ENCODE measurements at regions not wholly inside any gene's neighbourhood (a gene's known extent, or its start where the extent isn't known, plus 50 kb on each side); places are given as distances from the start of the nearest gene placed in this dataset.

DNA sequence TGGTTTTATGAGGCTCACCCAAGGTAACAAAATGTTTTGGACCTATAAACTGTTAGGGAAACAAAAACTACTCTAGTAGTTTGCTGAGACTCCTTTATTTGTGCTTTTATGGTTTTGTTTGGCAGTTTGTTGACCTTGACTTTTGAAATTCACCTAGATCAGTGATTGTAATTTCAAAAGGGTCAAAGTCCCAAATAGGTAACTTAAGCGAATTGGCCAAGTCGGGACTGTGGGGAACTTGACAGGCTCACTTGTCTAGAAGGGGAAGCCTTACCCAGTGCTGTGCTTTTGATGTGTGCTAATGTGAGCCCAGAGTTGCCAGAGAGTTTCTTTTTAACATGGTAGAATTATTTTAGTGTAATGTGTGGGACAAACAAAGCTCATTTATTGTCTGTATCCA lies 87.2 kb upstream of the SGCD start:
- no peaks in the 10 kb centered on the region for H3K4me1 Mint-ChIP-seq (ENCODE audit: low read depth)
- H3K4me3 Mint-ChIP-seq: no peak overlapping the region
- no peak overlapping the region for H3K27ac Mint-ChIP-seq
- no peaks in the 10 kb centered on the region for H3K36me3 Mint-ChIP-seq (ENCODE audit: low read depth)
- DNase-seq (no peak), ATAC-seq (ENCODE audit: poor library complexity) (no peak)
- Histone ChIP-seq H3K4me3 (ENCODE audit: low read length) (no peak overlapping the region), H3K4me1 (ENCODE audit: insufficient read depth, low read length) (no peaks in the 10 kb centered on the region), H3K9me3 (ENCODE audit: control insufficient read depth in 1 of 2, insufficient read depth in 1 of 2, low read length in 2 of 2) (no peaks in the 10 kb centered on the region), H3K27me3 (ENCODE audit: control insufficient read depth in 1 of 2, insufficient read depth in 2 of 2, low read length in 2 of 2) (peaks cover 0 to 5% of the 10 kb centered on the region in 2 experiments), H3K36me3 (ENCODE audit: insufficient read depth, low read length) (no peaks in the 10 kb centered on the region), H3K27ac (ENCODE audit: low read depth in 1 of 2, low read length in 2 of 2) (no peak overlapping the region)
- no peaks in the 10 kb centered on the region for H3K9me3 Mint-ChIP-seq
- TF ChIP-seq, protein P1, sequence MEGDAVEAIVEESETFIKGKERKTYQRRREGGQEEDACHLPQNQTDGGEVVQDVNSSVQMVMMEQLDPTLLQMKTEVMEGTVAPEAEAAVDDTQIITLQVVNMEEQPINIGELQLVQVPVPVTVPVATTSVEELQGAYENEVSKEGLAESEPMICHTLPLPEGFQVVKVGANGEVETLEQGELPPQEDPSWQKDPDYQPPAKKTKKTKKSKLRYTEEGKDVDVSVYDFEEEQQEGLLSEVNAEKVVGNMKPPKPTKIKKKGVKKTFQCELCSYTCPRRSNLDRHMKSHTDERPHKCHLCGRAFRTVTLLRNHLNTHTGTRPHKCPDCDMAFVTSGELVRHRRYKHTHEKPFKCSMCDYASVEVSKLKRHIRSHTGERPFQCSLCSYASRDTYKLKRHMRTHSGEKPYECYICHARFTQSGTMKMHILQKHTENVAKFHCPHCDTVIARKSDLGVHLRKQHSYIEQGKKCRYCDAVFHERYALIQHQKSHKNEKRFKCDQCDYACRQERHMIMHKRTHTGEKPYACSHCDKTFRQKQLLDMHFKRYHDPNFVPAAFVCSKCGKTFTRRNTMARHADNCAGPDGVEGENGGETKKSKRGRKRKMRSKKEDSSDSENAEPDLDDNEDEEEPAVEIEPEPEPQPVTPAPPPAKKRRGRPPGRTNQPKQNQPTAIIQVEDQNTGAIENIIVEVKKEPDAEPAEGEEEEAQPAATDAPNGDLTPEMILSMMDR (IDR thresholded peaks at IDR 0.05): no peak
- intact Hi-C loops (cut with DNase I, micrococcal nuclease): no loop called here
- ChIA-PET POLR2A (no interaction called here), CTCF (no interaction called here)
- peaks cover 4% of the 10 kb centered on the region for H3K27me3 Mint-ChIP-seq

DNA sequence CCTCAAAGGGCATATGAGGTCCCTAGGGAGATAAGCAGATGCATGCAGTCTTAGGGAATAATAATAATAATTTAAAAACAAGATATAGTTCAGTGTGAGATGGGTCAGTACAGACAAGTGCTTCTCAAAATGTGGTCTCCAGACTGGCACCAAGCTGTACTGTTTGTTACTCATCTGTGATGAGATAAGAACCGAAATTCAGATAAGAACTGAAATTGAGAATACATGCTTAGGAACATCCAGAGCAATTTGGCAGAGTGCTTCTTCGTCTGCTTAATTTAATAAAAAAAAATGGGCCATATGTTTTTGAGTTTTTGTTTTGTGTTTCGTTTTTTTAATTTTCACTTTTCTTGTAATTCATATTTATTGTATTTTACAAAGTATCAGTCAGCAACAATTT lies 86.5 kb upstream of the SGCD start:
- Histone ChIP-seq H3K27me3 (ENCODE audit: control insufficient read depth in 1 of 2, insufficient read depth in 2 of 2, low read length in 2 of 2) (peaks cover 0 to 5% of the 10 kb centered on the region in 2 experiments), H3K9me3 (ENCODE audit: control insufficient read depth in 1 of 2, insufficient read depth in 1 of 2, low read length in 2 of 2) (no peaks in the 10 kb centered on the region), H3K36me3 (ENCODE audit: insufficient read depth, low read length) (no peaks in the 10 kb centered on the region), H3K27ac (ENCODE audit: low read depth in 1 of 2, low read length in 2 of 2) (no peak overlapping the region), H3K4me1 (ENCODE audit: insufficient read depth, low read length) (no peaks in the 10 kb centered on the region), H3K4me3 (ENCODE audit: low read length) (no peak overlapping the region)
- intact Hi-C loops (cut with DNase I, micrococcal nuclease): no loop called here
- ATAC-seq (ENCODE audit: poor library complexity) (no peak), DNase-seq (no peak)
- Mint-ChIP-seq H3K36me3 (ENCODE audit: low read depth) (no peaks in the 10 kb centered on the region), H3K4me1 (ENCODE audit: low read depth) (no peaks in the 10 kb centered on the region), H3K27me3 (peaks cover 4% of the 10 kb centered on the region), H3K9me3 (no peaks in the 10 kb centered on the region), H3K4me3 (no peak overlapping the region), H3K27ac (no peak overlapping the region)
- POLR2A ChIA-PET: no interaction called here
- CTCF ChIA-PET: no interaction called here
- TF ChIP-seq, protein P1 (IDR thresholded peaks at IDR 0.05): no peak

DNA sequence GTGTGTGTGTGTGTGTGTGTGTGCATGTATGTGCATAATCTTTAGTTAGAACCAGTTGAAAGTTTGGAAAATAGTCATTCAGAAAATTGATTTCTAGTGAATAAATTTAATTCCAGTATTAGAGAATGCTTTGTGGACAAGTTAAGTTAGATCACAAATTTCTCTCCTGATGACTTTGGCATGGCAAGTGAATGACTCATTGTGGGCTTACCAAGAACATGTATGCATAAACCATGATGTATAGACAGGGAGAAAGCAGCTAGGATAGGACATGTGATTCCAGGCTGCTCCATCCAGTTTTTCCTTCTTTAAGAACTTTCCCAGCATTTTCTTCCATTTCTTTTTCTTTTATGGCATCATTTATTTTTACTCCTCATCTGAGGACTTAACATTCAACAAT lies 85.7 kb upstream of the SGCD start:
- Histone ChIP-seq H3K4me3 (ENCODE audit: low read length) (no peak overlapping the region), H3K4me1 (ENCODE audit: insufficient read depth, low read length) (no peaks in the 10 kb centered on the region), H3K9me3 (ENCODE audit: control insufficient read depth in 1 of 2, insufficient read depth in 1 of 2, low read length in 2 of 2) (no peaks in the 10 kb centered on the region), H3K27me3 (ENCODE audit: control insufficient read depth in 1 of 2, insufficient read depth in 2 of 2, low read length in 2 of 2) (peaks cover 0 to 5% of the 10 kb centered on the region in 2 experiments), H3K36me3 (ENCODE audit: insufficient read depth, low read length) (no peaks in the 10 kb centered on the region), H3K27ac (ENCODE audit: low read depth in 1 of 2, low read length in 2 of 2) (no peak overlapping the region)
- ATAC-seq (ENCODE audit: poor library complexity) (no peak), DNase-seq (no peak)
- ChIA-PET POLR2A (no interaction called here), CTCF (no interaction called here)
- no peak overlapping the region for H3K27ac Mint-ChIP-seq
- H3K4me3 Mint-ChIP-seq: no peak overlapping the region
- no peaks in the 10 kb centered on the region for H3K4me1 Mint-ChIP-seq (ENCODE audit: low read depth)
- H3K27me3 Mint-ChIP-seq: peaks cover 4% of the 10 kb centered on the region
- H3K36me3 Mint-ChIP-seq (ENCODE audit: low read depth): no peaks in the 10 kb centered on the region
- intact Hi-C loops (cut with DNase I, micrococcal nuclease): no loop called here
- H3K9me3 Mint-ChIP-seq: no peaks in the 10 kb centered on the region
- TF ChIP-seq, protein P1 (IDR thresholded peaks at IDR 0.05): no peak
